ENCODE measurements at regions not wholly inside any gene's neighbourhood (a gene's known extent, or its start where the extent isn't known, plus 50 kb on each side); places are given as distances from the start of the nearest gene placed in this dataset.

DNA sequence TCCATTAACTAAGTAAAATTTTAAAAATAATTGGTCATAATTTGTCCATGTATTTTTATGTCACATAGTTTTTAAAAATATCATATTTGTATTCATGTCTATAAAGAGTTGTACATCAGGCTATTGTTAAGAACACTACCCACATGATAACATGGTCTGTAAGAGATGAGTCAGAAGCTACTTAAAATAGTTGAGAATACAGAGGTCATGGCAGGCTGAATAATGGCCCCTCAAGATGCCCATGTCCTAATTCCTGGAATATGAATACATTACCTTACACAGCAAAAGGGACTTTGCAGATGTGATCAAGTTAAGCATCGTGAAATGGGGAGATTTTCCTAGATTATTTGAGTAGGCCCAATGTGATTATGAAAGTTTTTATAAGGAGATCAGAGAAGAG, 782.9 kb upstream of the GOLIM4 start:
- TF ChIP-seq, protein P1, sequence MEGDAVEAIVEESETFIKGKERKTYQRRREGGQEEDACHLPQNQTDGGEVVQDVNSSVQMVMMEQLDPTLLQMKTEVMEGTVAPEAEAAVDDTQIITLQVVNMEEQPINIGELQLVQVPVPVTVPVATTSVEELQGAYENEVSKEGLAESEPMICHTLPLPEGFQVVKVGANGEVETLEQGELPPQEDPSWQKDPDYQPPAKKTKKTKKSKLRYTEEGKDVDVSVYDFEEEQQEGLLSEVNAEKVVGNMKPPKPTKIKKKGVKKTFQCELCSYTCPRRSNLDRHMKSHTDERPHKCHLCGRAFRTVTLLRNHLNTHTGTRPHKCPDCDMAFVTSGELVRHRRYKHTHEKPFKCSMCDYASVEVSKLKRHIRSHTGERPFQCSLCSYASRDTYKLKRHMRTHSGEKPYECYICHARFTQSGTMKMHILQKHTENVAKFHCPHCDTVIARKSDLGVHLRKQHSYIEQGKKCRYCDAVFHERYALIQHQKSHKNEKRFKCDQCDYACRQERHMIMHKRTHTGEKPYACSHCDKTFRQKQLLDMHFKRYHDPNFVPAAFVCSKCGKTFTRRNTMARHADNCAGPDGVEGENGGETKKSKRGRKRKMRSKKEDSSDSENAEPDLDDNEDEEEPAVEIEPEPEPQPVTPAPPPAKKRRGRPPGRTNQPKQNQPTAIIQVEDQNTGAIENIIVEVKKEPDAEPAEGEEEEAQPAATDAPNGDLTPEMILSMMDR (IDR thresholded peaks at IDR 0.05; ENCODE audit: low read length): no peak
- TF ChIP-seq EZH2 (IDR thresholded peaks at IDR 0.05; ENCODE audit: borderline replicate concordance, low read length): no peak
